Mesothelial cell of epicardium (in vitro differentiated cells): ENCODE measurements at regions not wholly inside any gene's neighbourhood (a gene's known extent, or its start where the extent isn't known, plus 50 kb on each side); places are given as distances from the start of the nearest gene placed in this dataset.
"Not testable (repeated sequence)": the region's sequence is repeated elsewhere in the genome, so short reads cannot be mapped to it uniquely, and the experiment has no call there.

Experiments used
- DNase-seq, 2 experiments: peaks; one replicate each; pipeline ENCODE4 v3.0.0; 2021; ENCODE audit warnings: low spot score in 2 of 2; ENCODE audit not compliant: unreplicated experiment in 2 of 2
- H3K27ac Mint-ChIP-seq: 2 replicates; pipeline ENCODE4 v1.8.0; 2021; ENCODE audit warnings: mixed read lengths
- H3K27me3 Mint-ChIP-seq: 2 replicates; pipeline ENCODE4 v1.8.0; 2021; ENCODE audit warnings: low read depth, mixed read lengths
- H3K36me3 Mint-ChIP-seq: 2 replicates; pipeline ENCODE4 v1.8.0; 2021; ENCODE audit warnings: mixed read lengths
- H3K4me1 Mint-ChIP-seq: 2 replicates; pipeline ENCODE4 v1.8.0; 2021; ENCODE audit warnings: mixed read lengths
- H3K4me3 Mint-ChIP-seq: 2 replicates; pipeline ENCODE4 v1.8.0; 2021; ENCODE audit warnings: mild to moderate bottlenecking, moderate library complexity, mixed read lengths
- H3K9me3 Mint-ChIP-seq: 2 replicates; pipeline ENCODE4 v1.8.0; 2021; ENCODE audit warnings: mixed read lengths
- TF ChIP-seq, protein P1 (sequence below): fragments of 200-600 bp; sonication (generic); IDR thresholded peaks from one replicate; pipeline ENCODE4 v1.5.0; 2021; ENCODE audit warnings: antibody characterized with exemption; ENCODE audit not compliant: unreplicated experiment

DNA sequence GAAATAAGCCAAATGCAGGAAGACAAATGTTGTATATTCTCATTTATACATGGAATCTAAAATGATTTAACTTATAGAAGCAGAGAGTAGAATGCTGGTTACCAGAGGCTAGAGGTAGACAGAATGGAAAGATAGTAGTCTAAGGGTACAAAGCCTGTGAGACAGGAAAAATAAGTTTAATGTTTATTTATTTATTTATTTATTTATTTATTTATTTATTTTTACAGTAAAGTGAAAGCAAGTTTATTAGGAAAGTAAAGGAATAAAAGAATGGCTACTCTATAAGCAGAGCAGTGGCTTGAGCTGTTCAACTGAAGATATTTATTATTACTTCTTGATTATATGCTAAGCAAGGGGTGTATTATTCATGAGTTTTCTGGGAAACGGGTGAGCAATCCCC is 203.2 kb downstream of the LAS1L start:
- no peaks in the 10 kb centered on the region for H3K27me3 Mint-ChIP-seq
- peaks cover 2% of the 10 kb centered on the region for H3K36me3 Mint-ChIP-seq
- peaks cover 62% of the 10 kb centered on the region for H3K9me3 Mint-ChIP-seq
- no peaks in the 10 kb centered on the region for H3K4me1 Mint-ChIP-seq
- no peak for DNase-seq
- no peak overlapping the region for H3K27ac Mint-ChIP-seq
- no peak overlapping the region for H3K4me3 Mint-ChIP-seq
- TF ChIP-seq, protein P1, sequence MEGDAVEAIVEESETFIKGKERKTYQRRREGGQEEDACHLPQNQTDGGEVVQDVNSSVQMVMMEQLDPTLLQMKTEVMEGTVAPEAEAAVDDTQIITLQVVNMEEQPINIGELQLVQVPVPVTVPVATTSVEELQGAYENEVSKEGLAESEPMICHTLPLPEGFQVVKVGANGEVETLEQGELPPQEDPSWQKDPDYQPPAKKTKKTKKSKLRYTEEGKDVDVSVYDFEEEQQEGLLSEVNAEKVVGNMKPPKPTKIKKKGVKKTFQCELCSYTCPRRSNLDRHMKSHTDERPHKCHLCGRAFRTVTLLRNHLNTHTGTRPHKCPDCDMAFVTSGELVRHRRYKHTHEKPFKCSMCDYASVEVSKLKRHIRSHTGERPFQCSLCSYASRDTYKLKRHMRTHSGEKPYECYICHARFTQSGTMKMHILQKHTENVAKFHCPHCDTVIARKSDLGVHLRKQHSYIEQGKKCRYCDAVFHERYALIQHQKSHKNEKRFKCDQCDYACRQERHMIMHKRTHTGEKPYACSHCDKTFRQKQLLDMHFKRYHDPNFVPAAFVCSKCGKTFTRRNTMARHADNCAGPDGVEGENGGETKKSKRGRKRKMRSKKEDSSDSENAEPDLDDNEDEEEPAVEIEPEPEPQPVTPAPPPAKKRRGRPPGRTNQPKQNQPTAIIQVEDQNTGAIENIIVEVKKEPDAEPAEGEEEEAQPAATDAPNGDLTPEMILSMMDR: no peak

DNA sequence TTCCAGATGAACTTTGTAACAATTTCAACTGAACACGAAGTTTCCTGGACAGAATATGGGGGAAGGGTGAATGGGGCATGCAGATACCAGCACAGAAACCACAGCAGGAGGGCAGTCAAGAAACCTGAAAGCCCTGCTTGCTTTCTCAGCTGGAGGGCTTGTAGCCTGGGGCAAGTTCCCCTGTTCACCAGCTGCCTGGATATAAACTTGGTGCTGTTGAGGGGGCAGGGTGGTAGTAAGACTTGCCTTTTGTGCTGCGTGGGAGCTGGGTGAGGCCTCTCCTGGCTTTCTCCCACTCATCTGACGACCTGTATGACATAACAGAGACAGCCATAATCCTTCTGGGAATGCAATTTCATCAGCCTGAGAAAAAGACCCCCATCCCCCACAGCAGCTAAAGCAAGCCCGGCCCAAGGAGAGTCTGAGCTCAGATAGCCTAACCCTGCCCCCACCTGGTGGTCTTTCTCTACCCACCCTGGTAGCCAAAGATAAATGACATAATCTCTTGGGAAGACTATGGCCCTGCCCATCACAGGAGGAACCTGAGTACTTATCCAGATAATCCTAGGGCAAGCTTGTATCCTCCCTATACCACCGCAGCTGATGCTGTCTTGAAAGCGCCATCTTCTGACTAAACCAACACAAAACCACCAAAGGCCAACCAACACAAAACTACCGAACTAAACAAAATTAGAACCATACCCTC is 234.3 kb downstream of the LAS1L start:
- TF ChIP-seq, protein P1: no peak
- no peak for DNase-seq
- H3K4me3 Mint-ChIP-seq: no peak overlapping the region
- no peaks in the 10 kb centered on the region for H3K4me1 Mint-ChIP-seq
- no peaks in the 10 kb centered on the region for H3K36me3 Mint-ChIP-seq
- H3K9me3 Mint-ChIP-seq: peaks cover 62% of the 10 kb centered on the region
- H3K27me3 Mint-ChIP-seq: no peaks in the 10 kb centered on the region
- no peak overlapping the region for H3K27ac Mint-ChIP-seq

DNA sequence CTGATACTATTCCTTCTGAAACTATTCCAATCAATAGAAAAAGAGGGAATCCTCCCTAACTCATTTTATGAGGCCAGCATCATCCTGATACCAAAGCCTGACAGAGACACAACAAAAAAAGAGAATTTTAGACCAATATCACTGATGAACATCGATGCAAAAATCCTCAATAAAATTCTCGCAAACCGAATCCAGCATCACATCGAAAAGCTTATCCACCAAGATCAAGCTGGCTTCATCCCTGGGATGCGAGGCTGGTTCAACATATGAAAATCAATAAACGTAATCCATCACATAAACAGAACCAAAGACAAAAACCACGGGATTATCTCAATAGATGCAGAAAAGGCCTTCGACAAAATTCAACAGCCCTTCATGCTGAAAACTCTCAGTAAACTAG is 251.7 kb downstream of the LAS1L start:
- H3K4me3 Mint-ChIP-seq, H3K27me3 Mint-ChIP-seq, H3K36me3 Mint-ChIP-seq, H3K4me1 Mint-ChIP-seq, H3K27ac Mint-ChIP-seq, DNase-seq: not testable (repeated sequence)
- peaks cover 69% of the 10 kb centered on the region for H3K9me3 Mint-ChIP-seq

DNA sequence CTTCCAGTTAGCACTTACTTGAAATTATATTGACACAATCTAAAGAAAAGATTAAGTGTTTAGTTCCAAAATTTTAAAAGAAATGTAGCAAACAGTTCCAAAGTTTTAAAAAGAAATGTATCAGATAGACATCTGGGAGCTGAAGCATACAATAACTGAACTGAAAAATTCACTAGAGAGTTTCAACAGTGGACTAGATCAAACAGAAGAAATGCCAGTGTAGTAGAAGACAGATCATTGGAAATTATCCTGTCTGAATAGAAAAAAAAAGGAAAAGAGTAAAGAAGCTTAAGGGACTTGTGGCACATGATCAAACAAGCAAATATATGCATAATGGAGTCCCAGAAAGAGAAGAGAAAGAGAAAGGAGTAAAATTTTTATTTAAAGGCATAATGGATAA is 261.4 kb downstream of the LAS1L start:
- no peaks in the 10 kb centered on the region for H3K36me3 Mint-ChIP-seq
- H3K4me3 Mint-ChIP-seq: no peak overlapping the region
- H3K27me3 Mint-ChIP-seq: no peaks in the 10 kb centered on the region
- H3K4me1 Mint-ChIP-seq: no peaks in the 10 kb centered on the region
- peaks cover 69% of the 10 kb centered on the region for H3K9me3 Mint-ChIP-seq
- H3K27ac Mint-ChIP-seq: no peak overlapping the region
- no peak for DNase-seq
- TF ChIP-seq, protein P1: no peak

DNA sequence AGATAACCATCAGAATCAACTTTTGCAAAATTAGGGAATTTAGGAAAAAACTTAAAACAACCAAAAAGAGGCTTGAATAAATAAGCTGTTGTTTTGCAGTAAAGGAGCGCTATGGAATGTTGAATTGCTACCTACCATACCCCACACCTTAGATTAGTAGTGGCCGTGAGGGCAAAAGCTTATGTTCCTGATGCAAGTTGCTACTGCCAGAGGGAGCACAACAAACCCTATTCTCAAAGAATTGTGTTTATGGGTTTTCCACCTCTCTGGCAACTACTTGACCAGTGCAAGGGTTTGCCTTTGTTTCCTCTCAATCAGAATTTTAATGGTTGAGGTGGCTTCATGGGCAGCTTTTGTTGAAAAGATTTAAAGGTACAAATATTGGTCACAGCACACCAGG is 268.1 kb downstream of the LAS1L start:
- Mint-ChIP-seq H3K4me3 (no peak overlapping the region), H3K36me3 (no peaks in the 10 kb centered on the region), H3K9me3 (peaks cover 37% of the 10 kb centered on the region), H3K27ac (no peak overlapping the region), H3K4me1 (no peaks in the 10 kb centered on the region), H3K27me3 (no peaks in the 10 kb centered on the region)
- DNase-seq: no peak
- TF ChIP-seq, protein P1: no peak

DNA sequence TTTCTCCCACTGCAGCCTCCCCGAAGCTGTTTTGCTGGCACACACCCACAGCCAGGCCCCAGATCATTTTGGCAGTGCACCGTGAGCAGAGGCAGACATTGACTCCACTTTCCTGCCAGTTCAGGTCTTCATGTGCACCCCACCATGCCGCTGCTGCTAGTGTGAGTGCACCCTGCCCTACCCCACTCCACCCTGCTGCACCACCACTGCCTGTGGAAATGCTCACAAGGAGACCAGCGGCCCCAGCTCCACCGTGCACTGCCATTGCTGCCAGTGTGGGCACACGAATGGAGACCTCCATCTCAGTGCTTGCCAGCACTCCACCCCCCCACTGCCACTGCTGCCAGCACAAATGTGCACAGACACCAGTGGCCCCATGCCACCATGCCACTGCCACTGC is 277.6 kb upstream of the ZC4H2 start:
- Mint-ChIP-seq H3K4me1 (no peaks in the 10 kb centered on the region), H3K36me3 (no peaks in the 10 kb centered on the region), H3K27ac (no peak overlapping the region), H3K9me3 (peaks cover 61% of the 10 kb centered on the region), H3K27me3 (no peaks in the 10 kb centered on the region), H3K4me3 (no peak overlapping the region)
- TF ChIP-seq, protein P1: no peak
- no peak for DNase-seq
